ENCODE measurements at regions not wholly inside any gene's neighbourhood (a gene's known extent, or its start where the extent isn't known, plus 50 kb on each side); places are given as distances from the start of the nearest gene placed in this dataset.

GRCh38 chr5:180436275-180436674 lies 57.9 kb upstream of the CNOT6 start:
- Mint-ChIP-seq H3K9me3 (ENCODE audit: unreplicated experiment) (no peaks in the 10 kb centered on the region), H3K36me3 (ENCODE audit: unreplicated experiment) (no peaks in the 10 kb centered on the region), H3K4me1 (ENCODE audit: unreplicated experiment) (no peaks in the 10 kb centered on the region), H3K27me3 (ENCODE audit: unreplicated experiment) (no peaks in the 10 kb centered on the region), H3K27ac (ENCODE audit: unreplicated experiment) (no peak overlapping the region), H3K4me3 (ENCODE audit: unreplicated experiment) (no peak overlapping the region)
- no peak for TF ChIP-seq CTCF (IDR thresholded peaks at IDR 0.05)
- peak; percentile 68 for DNase-seq (ENCODE audit: extremely low spot score, unreplicated experiment)

- H3K4me1 Mint-ChIP-seq (ENCODE audit: unreplicated experiment): no peaks in the 10 kb centered on the region
- H3K27me3 Mint-ChIP-seq (ENCODE audit: unreplicated experiment): no peaks in the 10 kb centered on the region
- no peak overlapping the region for H3K4me3 Mint-ChIP-seq (ENCODE audit: unreplicated experiment)
- no peak for DNase-seq (ENCODE audit: extremely low spot score, unreplicated experiment)
- no peak overlapping the region for H3K27ac Mint-ChIP-seq (ENCODE audit: unreplicated experiment)
- H3K36me3 Mint-ChIP-seq (ENCODE audit: unreplicated experiment): no peaks in the 10 kb centered on the region
- H3K9me3 Mint-ChIP-seq (ENCODE audit: unreplicated experiment): no peaks in the 10 kb centered on the region
- TF ChIP-seq CTCF (IDR thresholded peaks at IDR 0.05): no peak
Measured at GRCh38 chr5:180436936-180437335, 57.2 kb upstream of the CNOT6 start.

GRCh38 chr5:180437336-180437735 lies 56.8 kb upstream of the CNOT6 start:
- no peak for TF ChIP-seq CTCF (IDR thresholded peaks at IDR 0.05)
- no peaks in the 10 kb centered on the region for H3K36me3 Mint-ChIP-seq (ENCODE audit: unreplicated experiment)
- peak; percentile 71 for DNase-seq (ENCODE audit: extremely low spot score, unreplicated experiment)
- H3K9me3 Mint-ChIP-seq (ENCODE audit: unreplicated experiment): no peaks in the 10 kb centered on the region
- no peak overlapping the region for H3K27ac Mint-ChIP-seq (ENCODE audit: unreplicated experiment)
- H3K4me3 Mint-ChIP-seq (ENCODE audit: unreplicated experiment): no peak overlapping the region
- H3K27me3 Mint-ChIP-seq (ENCODE audit: unreplicated experiment): no peaks in the 10 kb centered on the region
- no peaks in the 10 kb centered on the region for H3K4me1 Mint-ChIP-seq (ENCODE audit: unreplicated experiment)

- Mint-ChIP-seq H3K27ac (ENCODE audit: unreplicated experiment) (no peak overlapping the region), H3K9me3 (ENCODE audit: unreplicated experiment) (no peaks in the 10 kb centered on the region), H3K36me3 (ENCODE audit: unreplicated experiment) (no peaks in the 10 kb centered on the region), H3K4me1 (ENCODE audit: unreplicated experiment) (no peaks in the 10 kb centered on the region), H3K27me3 (ENCODE audit: unreplicated experiment) (no peaks in the 10 kb centered on the region), H3K4me3 (ENCODE audit: unreplicated experiment) (no peak overlapping the region)
- TF ChIP-seq CTCF (IDR thresholded peaks at IDR 0.05): no peak
- DNase-seq (ENCODE audit: extremely low spot score, unreplicated experiment): peak; percentile 40
Measured at GRCh38 chr5:180438785-180439780, 55.1 kb upstream of the CNOT6 start.

- Mint-ChIP-seq H3K9me3 (ENCODE audit: unreplicated experiment) (peaks cover 8% of the 10 kb centered on the region), H3K27ac (ENCODE audit: unreplicated experiment) (no peak overlapping the region), H3K27me3 (ENCODE audit: unreplicated experiment) (no peaks in the 10 kb centered on the region), H3K4me1 (ENCODE audit: unreplicated experiment) (no peaks in the 10 kb centered on the region), H3K36me3 (ENCODE audit: unreplicated experiment) (no peaks in the 10 kb centered on the region), H3K4me3 (ENCODE audit: unreplicated experiment) (no peak overlapping the region)
- no peak for TF ChIP-seq CTCF (IDR thresholded peaks at IDR 0.05)
- peak; percentile 76 for DNase-seq (ENCODE audit: extremely low spot score, unreplicated experiment)
Measured at GRCh38 chr5:180439911-180440769, 54.0 kb upstream of the CNOT6 start.
